Thyroid gland (tissue), 4 donors: ENCODE measurements at regions not wholly inside any gene's neighbourhood (a gene's known extent, or its start where the extent isn't known, plus 50 kb on each side); places are given as distances from the start of the nearest gene placed in this dataset.

Experiments used
- CTCF ChIP-seq, 6 experiments: fragments of 200-600 bp in 3 of 6; fragments of 450-650 bp in 3 of 6; sonication (generic) in 3 of 6; IDR thresholded peaks; one replicate each; pipeline ENCODE4 v1.5.1; 2016 to 2019; ENCODE audit warnings: antibody characterized with exemption in 6 of 6, mild to moderate bottlenecking in 2 of 6, inconsistent platforms in 1 of 6, moderate library complexity in 1 of 6
- POLR2A ChIP-seq, 2 donors: fragments of 450-650 bp; IDR thresholded peaks; one replicate each; pipeline ENCODE4 v1.6.1; 2017; ENCODE audit warnings: antibody characterized with exemption in 2 of 2, mild to moderate bottlenecking in 2 of 2, moderate library complexity in 1 of 2

GRCh38 chr4:138655286-138655685 lies 360.3 kb upstream of the NOCT start:
- no peak for TF ChIP-seq CTCF (IDR thresholded peaks at IDR 0.05)
- TF ChIP-seq POLR2A (IDR thresholded peaks at IDR 0.05) = no peak
